ENCODE measurements at regions not wholly inside any gene's neighbourhood (a gene's known extent, or its start where the extent isn't known, plus 50 kb on each side); places are given as distances from the start of the nearest gene placed in this dataset.

DNA sequence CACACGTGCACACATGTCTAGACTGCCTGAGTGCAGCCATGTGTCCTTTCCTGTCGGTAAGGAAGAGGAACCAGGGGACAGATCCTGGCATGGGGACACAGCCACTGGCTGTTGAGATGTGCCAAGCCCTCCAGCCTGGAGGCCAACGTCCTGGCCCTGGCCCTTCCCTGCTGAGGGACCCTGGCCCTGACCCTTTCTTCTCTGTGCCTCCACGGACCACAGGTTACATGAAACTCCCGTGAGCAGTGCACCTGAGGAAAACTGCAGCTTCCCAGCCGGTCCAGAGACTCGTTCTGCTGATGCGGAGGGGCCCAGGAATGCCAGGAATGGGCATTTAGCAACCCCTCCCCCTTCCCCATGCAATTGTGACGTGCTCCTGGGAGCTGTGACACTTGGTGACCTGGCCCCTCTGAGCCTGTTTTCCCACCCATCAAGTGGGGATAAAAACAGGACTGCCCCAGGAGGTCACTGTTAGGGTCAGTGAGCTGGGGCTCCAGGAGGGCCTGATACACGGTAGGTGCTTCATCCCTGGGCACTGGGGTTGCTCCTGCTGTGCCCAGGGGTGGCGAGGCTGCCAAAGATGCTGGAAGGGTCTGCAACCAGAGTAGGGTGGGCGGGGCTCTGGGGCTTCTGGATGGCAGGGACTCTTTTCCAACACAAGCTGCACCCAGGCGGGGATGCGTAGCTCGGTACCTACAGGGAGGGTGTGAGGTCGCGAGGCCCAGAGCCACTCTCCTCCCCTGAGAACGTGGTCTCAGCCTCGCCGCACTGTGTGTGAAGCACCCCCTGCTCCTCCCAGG, 151.5 kb downstream of the C9orf50 start:
- DNase-seq (ENCODE audit: extremely low spot score), result no peak
- CTCF ChIA-PET, result interaction anchor here (0.9 to 1.5 kb wide), 2 partner anchors 10 to 294 kb away, joined by 4 read pairs; no protein-coding TSS in a partner anchor
- TF ChIP-seq, protein P1, sequence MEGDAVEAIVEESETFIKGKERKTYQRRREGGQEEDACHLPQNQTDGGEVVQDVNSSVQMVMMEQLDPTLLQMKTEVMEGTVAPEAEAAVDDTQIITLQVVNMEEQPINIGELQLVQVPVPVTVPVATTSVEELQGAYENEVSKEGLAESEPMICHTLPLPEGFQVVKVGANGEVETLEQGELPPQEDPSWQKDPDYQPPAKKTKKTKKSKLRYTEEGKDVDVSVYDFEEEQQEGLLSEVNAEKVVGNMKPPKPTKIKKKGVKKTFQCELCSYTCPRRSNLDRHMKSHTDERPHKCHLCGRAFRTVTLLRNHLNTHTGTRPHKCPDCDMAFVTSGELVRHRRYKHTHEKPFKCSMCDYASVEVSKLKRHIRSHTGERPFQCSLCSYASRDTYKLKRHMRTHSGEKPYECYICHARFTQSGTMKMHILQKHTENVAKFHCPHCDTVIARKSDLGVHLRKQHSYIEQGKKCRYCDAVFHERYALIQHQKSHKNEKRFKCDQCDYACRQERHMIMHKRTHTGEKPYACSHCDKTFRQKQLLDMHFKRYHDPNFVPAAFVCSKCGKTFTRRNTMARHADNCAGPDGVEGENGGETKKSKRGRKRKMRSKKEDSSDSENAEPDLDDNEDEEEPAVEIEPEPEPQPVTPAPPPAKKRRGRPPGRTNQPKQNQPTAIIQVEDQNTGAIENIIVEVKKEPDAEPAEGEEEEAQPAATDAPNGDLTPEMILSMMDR (IDR thresholded peaks at IDR 0.05; ENCODE audit: control extremely low read depth, extremely low read depth, low read depth, missing control alignments), result no peak
- POLR2A ChIA-PET, result no interaction called here

DNA sequence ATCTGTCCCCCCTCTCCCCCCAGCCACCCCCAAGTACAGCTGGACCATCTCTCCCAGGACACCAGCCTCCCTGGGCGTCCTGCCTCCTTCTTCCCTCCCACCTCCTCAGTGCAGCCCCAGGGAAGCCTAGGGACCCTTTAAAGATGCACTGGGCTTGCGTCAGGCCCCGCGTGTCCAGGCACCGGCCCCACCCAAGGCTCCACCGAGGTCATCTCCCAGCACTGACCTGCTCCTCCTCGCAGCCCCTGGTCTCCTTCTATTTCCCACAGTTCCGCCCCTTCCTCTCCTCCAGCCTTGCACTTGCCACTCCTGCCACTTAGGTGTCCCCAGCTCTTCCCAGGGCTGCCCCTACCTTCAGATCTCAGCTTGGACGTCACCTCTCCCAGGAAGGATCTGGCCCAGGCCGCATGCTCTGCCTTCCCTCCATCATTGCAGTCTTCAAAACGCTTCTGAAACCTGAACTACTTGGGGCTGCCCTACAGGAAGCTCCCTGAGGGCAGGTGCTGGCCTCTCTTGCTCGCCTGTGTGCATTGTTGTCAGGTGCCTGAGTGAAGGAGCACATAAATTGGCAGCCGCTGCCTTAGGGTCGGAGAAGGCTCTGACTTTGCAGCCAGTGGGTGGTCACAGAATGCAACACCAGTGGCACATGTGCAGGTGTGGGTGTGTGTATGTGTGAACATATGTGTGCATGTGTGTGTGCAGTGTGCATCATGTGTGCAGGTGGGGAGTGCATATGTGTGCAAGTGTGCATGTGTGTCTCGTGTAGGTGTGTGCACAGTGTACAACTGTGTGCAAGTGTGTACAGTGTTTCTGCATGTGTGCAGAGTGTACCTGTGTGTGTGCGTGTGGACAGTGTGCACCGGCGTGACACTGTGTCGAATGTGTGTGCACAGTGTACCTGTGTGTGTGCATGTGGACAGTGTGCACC, 152.9 kb downstream of the C9orf50 start:
- DNase-seq (ENCODE audit: extremely low spot score), result no peak
- ChIA-PET POLR2A (no interaction called here), CTCF (interaction anchor here (0.6 kb wide), 1 partner anchor 9 kb away, joined by 3 read pairs; no protein-coding TSS in a partner anchor)
- TF ChIP-seq, protein P1 (IDR thresholded peaks at IDR 0.05; ENCODE audit: control extremely low read depth, extremely low read depth, low read depth, missing control alignments), result no peak

DNA sequence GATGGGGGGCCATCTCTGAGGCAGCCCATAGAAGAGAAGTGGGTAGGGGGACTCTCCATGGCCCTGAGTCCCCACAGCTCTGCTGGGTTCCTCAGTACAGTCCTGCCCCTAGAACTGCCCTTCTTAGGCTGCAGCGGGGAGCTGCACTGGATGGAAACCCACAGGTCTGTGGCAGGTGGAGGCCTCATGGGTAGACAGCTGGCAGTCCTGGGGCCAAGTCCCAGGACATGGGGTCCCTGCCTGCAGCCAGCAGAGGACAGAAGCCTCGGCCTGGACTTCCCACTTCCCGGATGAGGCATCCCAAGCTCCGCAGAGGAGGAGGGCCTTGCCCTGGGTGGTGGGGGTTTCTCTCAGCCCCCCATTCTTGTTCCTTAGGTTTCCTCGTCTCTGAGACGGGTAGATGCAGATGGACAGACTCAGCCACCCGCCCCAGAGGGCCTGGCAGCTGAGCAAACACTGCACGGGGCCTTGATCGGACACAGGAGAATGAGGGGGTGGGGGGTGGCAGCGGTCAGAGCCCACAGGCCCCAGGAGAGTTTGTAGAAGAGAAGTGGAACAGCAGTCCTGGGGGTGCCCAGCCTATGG, 153.8 kb downstream of the C9orf50 start:
- no peak for DNase-seq (ENCODE audit: extremely low spot score)
- CTCF ChIA-PET, result interaction anchor here (0.6 kb wide), 1 partner anchor 10 kb away, joined by 3 read pairs; no protein-coding TSS in a partner anchor
- POLR2A ChIA-PET, result no interaction called here

DNA sequence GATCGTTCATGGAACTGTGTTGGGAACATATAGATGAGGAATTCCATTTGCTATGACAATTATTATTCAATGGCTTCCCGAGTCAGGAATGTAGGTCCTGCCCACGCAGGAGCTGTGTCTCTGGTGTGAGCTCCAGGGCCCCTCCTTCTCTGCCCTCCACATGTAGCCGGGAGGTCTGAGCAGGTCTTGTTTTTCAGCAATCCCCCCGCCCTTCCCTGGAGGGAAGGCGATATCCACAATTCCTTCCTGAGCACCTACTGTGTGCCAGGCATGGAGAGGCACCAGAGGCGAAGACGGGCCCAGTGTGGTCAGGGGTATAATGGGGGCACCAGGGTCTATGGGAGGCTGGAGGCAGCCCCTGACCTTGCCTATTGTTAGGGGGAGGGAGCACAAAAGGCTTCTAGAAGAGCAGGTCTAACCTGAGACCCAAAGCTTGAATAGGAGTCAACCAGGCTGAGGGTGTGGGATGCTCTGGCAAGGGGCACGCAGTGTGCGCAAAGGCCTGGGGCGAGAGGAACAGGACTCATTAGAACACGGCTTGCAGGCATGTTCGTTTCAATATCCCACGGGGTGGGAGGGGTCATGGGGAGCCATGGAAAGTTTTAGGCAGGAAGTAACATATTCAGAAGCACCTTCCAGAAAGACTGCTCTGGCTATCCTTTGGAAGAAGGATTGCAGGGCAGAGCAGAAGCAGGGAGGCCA, 154.9 kb downstream of the C9orf50 start:
- TF ChIP-seq, protein P1 (IDR thresholded peaks at IDR 0.05; ENCODE audit: control extremely low read depth, extremely low read depth, low read depth, missing control alignments), result no peak
- no peak for DNase-seq (ENCODE audit: extremely low spot score)
- POLR2A ChIA-PET, result no interaction called here
- CTCF ChIA-PET, result interaction anchor here (1.4 kb wide), 1 partner anchor 15 kb away, joined by 3 read pairs; no protein-coding TSS in a partner anchor

More for the DNA sequence above, 153.8 kb downstream of the C9orf50 start:
- TF ChIP-seq, protein P1 (IDR thresholded peaks at IDR 0.05; ENCODE audit: control extremely low read depth, extremely low read depth, low read depth, missing control alignments), result no peak

DNA sequence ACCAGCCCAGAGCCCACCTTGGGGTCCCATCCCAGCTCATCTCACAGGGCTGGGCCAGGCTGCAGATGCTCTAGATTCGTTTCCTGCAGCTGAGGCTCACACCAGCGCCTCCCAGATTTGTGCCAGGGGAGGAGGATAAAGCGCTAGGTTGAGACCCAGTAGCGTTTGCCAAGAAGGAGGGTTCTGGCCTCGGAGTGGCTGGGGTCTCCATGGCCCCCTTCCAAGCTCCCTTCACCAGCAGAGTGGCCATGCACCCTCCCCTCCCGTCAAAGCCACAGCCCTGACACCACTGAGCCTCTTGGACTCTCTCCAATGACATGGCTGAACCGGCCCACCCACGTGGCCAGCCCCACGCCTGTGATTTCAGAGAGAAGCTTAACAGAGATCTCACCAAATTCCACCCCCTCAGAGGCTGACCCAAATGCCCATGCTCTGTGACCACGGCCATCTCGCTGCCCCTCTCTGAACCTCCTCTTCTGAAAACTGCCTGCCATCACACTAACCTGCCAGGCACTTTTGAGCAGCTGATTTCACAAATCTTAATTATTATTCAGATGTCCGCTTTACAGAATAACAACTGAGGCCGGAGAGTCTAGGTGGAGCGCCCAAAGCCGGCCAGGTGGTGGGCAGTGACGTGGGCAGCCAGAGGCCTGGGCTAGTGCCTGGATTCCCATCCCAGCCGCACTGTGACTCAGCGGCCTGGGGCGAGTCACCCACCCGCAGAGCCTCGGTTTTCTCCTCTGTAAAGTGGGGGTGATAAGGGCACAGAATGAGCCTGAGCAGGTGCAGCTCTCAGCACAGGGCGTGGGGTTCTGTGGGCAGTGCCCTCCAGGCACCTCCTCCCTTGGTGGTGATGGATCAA, 155.7 kb downstream of the C9orf50 start:
- TF ChIP-seq, protein P1 (IDR thresholded peaks at IDR 0.05; ENCODE audit: control extremely low read depth, extremely low read depth, low read depth, missing control alignments), result no peak
- DNase-seq (ENCODE audit: extremely low spot score), result no peak
- ChIA-PET POLR2A (no interaction called here), CTCF (interaction anchor here (1.1 to 1.4 kb wide), 2 partner anchors 10 to 16 kb away, joined by 3 read pairs; no protein-coding TSS in a partner anchor)
